ENCODE measurements at regions not wholly inside any gene's neighbourhood (a gene's known extent, or its start where the extent isn't known, plus 50 kb on each side); places are given as distances from the start of the nearest gene placed in this dataset.
"Not testable (repeated sequence)": the region's sequence is repeated elsewhere in the genome, so short reads cannot be mapped to it uniquely, and the experiment has no call there.

DNA sequence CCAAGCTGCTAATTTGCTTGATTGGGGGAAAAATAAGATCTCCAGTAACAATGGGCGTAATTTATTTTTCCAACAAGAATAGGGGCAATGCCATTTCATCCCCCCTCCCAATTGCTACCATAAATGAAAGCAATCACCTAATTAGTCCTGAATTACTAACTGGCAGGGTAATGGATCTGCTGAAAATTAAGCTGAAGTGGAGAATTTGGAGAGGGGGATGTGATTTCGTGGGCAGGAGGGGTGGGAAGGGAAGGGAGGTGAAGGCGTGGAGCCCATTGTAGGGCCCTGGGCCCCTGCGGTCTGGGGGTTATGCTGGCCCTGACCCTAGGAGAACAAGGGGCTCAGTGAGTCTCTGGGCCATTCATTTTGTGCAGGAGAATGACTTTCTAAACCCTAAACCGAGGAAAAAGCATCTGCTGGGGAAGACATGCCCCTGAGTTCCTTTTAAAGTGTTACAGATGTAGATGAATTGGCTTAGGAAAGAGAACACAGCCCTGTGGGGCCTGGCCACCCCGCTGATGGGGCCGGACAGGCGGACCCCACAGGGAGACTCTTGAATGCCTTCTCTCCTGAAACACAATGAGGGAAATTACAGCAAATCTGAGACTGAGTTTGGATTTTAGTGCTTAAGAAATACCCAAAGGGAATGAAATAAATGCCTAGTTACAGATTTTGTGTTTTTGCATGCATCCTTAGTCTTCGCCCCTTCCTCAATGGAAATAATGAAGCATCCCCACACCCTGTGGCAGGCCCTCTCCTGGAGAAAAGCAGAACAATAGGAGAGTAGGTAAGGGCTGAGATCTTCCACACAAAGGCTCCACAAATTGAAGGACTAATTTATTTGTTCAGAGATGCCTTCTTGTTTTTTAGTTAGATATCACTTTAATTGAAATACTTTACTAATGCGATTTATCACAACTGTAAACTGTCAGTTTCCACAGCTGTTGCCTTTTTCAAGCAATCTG, 143.2 kb downstream of the PSAT1 start:
- Histone ChIP-seq H2AFZ (replicated peaks) (no peak overlapping the region), H3K79me2 (ENCODE audit: low read depth) (no peaks in the 10 kb centered on the region), H3K4me3 (no peak overlapping the region), H3K9me3 (ENCODE audit: low read depth) (no peaks in the 10 kb centered on the region), H4K20me1 (ENCODE audit: low read depth) (no peaks in the 10 kb centered on the region), H3F3A (ENCODE audit: low read depth) (peaks cover 59% of the 10 kb centered on the region), H3K27me3 (no peaks in the 10 kb centered on the region), H3K4me2 (peak overlapping the region; percentile 59), H3K4me1 (peaks cover 43% of the 10 kb centered on the region), H3K27ac (peak overlapping the region; percentile 98), H3K9ac (no peak overlapping the region), H3K36me3 (no peaks in the 10 kb centered on the region)
- H3K9me3 Mint-ChIP-seq: peaks cover 28% of the 10 kb centered on the region
- H3K4me1 Mint-ChIP-seq: peaks cover 71% of the 10 kb centered on the region
- DNase-seq (ENCODE audit: low spot score): peak; percentile 90
- peaks cover 29% of the 10 kb centered on the region for H3K27me3 Mint-ChIP-seq (ENCODE audit: insufficient read depth, low read depth)
- H3K4me3 Mint-ChIP-seq: peak overlapping the region; percentile 79
- peak overlapping the region; percentile 78 for H3K27ac Mint-ChIP-seq
- TF ChIP-seq, protein P1, sequence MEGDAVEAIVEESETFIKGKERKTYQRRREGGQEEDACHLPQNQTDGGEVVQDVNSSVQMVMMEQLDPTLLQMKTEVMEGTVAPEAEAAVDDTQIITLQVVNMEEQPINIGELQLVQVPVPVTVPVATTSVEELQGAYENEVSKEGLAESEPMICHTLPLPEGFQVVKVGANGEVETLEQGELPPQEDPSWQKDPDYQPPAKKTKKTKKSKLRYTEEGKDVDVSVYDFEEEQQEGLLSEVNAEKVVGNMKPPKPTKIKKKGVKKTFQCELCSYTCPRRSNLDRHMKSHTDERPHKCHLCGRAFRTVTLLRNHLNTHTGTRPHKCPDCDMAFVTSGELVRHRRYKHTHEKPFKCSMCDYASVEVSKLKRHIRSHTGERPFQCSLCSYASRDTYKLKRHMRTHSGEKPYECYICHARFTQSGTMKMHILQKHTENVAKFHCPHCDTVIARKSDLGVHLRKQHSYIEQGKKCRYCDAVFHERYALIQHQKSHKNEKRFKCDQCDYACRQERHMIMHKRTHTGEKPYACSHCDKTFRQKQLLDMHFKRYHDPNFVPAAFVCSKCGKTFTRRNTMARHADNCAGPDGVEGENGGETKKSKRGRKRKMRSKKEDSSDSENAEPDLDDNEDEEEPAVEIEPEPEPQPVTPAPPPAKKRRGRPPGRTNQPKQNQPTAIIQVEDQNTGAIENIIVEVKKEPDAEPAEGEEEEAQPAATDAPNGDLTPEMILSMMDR (IDR thresholded peaks at IDR 0.05): peak; percentile 28
- no peak for TF ChIP-seq EZH2 (IDR thresholded peaks at IDR 0.05)
- peak; percentile 55 for TF ChIP-seq EZH2phosphoT487 (IDR thresholded peaks at IDR 0.05)
- peaks cover 13% of the 10 kb centered on the region for H3K36me3 Mint-ChIP-seq

DNA sequence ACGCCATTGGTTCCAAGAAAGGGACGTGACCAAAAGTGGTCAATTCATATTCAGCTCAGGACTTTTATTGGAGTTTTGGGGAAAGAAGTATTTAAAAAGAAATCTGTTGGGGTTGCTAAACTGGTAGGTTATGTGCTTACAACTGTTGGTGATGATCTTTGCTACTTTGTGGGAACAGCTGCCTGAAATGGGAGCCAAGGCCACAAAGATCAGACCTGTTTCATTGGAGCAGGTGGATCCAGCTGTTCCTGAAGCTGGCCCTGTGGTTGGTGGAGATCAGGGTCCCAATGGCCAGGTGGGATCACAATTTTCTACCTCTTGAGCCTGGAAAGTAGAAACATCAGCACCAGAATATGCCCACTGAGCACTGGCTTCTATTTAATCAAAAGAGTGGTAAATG, 144.5 kb downstream of the PSAT1 start:
- H3K27me3 ChIP-seq: no peaks in the 10 kb centered on the region
- H2AFZ ChIP-seq (replicated peaks): no peak overlapping the region
- H4K20me1 ChIP-seq (ENCODE audit: low read depth): no peaks in the 10 kb centered on the region
- peaks cover 25% of the 10 kb centered on the region for H3K27me3 Mint-ChIP-seq (ENCODE audit: insufficient read depth, low read depth)
- H3F3A ChIP-seq (ENCODE audit: low read depth): peaks cover 54% of the 10 kb centered on the region
- H3K4me3 ChIP-seq: no peak overlapping the region
- H3K4me3 Mint-ChIP-seq: peak overlapping the region; percentile 59
- TF ChIP-seq EZH2 (IDR thresholded peaks at IDR 0.05): no peak
- TF ChIP-seq, protein P1 (IDR thresholded peaks at IDR 0.05): no peak
- no peak for TF ChIP-seq EZH2phosphoT487 (IDR thresholded peaks at IDR 0.05)
- H3K36me3 Mint-ChIP-seq: peaks cover 13% of the 10 kb centered on the region
- H3K27ac Mint-ChIP-seq: no peak overlapping the region
- peak overlapping the region; percentile 98 for H3K27ac ChIP-seq
- peaks cover 39% of the 10 kb centered on the region for H3K4me1 ChIP-seq
- peaks cover 67% of the 10 kb centered on the region for H3K4me1 Mint-ChIP-seq
- no peak overlapping the region for H3K9ac ChIP-seq
- peak overlapping the region; percentile 59 for H3K4me2 ChIP-seq
- no peak for DNase-seq (ENCODE audit: low spot score)
- no peaks in the 10 kb centered on the region for H3K36me3 ChIP-seq
- no peaks in the 10 kb centered on the region for H3K9me3 ChIP-seq (ENCODE audit: low read depth)
- no peaks in the 10 kb centered on the region for H3K79me2 ChIP-seq (ENCODE audit: low read depth)
- H3K9me3 Mint-ChIP-seq: peaks cover 31% of the 10 kb centered on the region

DNA sequence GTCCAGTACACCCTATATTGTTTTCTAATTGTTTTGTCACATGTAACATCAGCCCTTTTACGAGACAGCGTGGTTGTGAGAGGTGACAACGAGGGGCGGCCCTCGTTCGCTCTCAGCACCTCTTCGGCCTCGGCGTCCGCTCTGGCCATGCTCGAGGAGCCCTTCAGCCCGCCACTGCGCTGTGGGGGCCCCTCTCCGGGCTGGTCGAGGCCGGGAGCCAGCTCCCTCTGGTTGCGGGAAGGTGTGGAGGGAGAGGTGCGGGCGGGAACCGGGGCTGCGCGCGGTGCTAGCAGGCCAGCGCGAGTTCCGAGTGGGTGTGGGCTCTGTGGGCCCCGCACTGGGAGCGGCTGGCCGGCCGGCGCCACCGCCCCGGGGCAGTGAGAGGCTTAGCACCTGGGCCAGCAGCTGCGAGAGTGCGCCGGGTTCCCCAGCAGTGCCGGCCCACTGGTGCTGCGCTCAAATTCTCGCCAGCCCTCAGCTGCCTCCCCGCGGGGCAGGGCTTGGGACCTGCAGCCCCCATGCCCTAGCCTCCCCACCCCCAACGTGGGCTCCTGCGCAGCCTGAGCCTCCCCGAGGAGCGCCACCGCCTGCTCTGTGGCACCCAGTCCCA, 145.0 kb downstream of the PSAT1 start:
- H3K36me3 Mint-ChIP-seq: peaks cover 13% of the 10 kb centered on the region
- peaks cover 20% of the 10 kb centered on the region for H3K27me3 Mint-ChIP-seq (ENCODE audit: insufficient read depth, low read depth)
- H3K4me3 Mint-ChIP-seq: no peak overlapping the region

DNA sequence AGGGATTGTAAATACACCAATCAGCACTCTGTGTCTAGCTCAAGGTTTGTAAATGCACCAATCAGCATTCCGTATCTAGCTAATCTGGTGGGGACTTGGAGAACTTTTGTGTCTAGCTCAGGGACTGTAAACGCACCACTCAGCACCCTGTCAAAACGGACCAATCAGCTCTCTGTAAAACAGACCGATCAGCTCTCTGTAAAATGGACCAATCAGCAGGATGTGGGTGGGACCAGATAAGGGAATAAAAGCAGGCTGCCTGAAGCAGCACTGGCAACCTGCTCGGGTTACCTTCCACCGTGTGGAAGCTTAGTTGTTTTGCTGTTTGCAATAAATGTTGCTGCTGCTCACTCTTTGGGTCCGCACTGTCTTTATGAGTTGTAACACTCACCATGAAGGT, 145.7 kb downstream of the PSAT1 start:
- H3K9me3 ChIP-seq (ENCODE audit: low read depth); H3K36me3 ChIP-seq; DNase-seq (ENCODE audit: low spot score); H3K79me2 ChIP-seq (ENCODE audit: low read depth); H3K4me3 Mint-ChIP-seq; H2AFZ ChIP-seq (replicated peaks); H3K4me2 ChIP-seq; H3K27ac ChIP-seq; H3K27me3 ChIP-seq; H3K9ac ChIP-seq; H3K4me3 ChIP-seq; H4K20me1 ChIP-seq (ENCODE audit: low read depth): not testable (repeated sequence)
- peaks cover 16% of the 10 kb centered on the region for H3K27me3 Mint-ChIP-seq (ENCODE audit: insufficient read depth, low read depth)
- H3K9me3 Mint-ChIP-seq: peaks cover 37% of the 10 kb centered on the region
- H3K4me1 Mint-ChIP-seq: peaks cover 56% of the 10 kb centered on the region
- Histone ChIP-seq H3F3A (ENCODE audit: low read depth) (peaks cover 42% of the 10 kb centered on the region), H3K4me1 (peaks cover 27% of the 10 kb centered on the region)
- peaks cover 15% of the 10 kb centered on the region for H3K36me3 Mint-ChIP-seq
- peak overlapping the region; percentile 47 for H3K27ac Mint-ChIP-seq

More for the DNA sequence above, 145.0 kb downstream of the PSAT1 start:
- no peaks in the 10 kb centered on the region for H3K79me2 ChIP-seq (ENCODE audit: low read depth)
- Mint-ChIP-seq H3K4me1 (peaks cover 63% of the 10 kb centered on the region), H3K9me3 (peaks cover 35% of the 10 kb centered on the region), H3K27ac (no peak overlapping the region)
- no peaks in the 10 kb centered on the region for H3K27me3 ChIP-seq
- DNase-seq (ENCODE audit: low spot score): no peak
- no peak overlapping the region for H2AFZ ChIP-seq (replicated peaks)
- no peaks in the 10 kb centered on the region for H4K20me1 ChIP-seq (ENCODE audit: low read depth)
- H3F3A ChIP-seq (ENCODE audit: low read depth): peaks cover 49% of the 10 kb centered on the region
- no peak overlapping the region for H3K4me2 ChIP-seq
- no peak overlapping the region for H3K9ac ChIP-seq
- H3K4me1 ChIP-seq: peaks cover 33% of the 10 kb centered on the region
- H3K9me3 ChIP-seq (ENCODE audit: low read depth): no peaks in the 10 kb centered on the region
- TF ChIP-seq EZH2 (IDR thresholded peaks at IDR 0.05): no peak
- TF ChIP-seq EZH2phosphoT487 (IDR thresholded peaks at IDR 0.05): no peak
- TF ChIP-seq, protein P1 (IDR thresholded peaks at IDR 0.05): no peak
- H3K36me3 ChIP-seq: no peaks in the 10 kb centered on the region
- no peak overlapping the region for H3K4me3 ChIP-seq
- peak overlapping the region; percentile 98 for H3K27ac ChIP-seq
